ENCODE measurements at regions not wholly inside any gene's neighbourhood (a gene's known extent, or its start where the extent isn't known, plus 50 kb on each side); places are given as distances from the start of the nearest gene placed in this dataset.

DNA sequence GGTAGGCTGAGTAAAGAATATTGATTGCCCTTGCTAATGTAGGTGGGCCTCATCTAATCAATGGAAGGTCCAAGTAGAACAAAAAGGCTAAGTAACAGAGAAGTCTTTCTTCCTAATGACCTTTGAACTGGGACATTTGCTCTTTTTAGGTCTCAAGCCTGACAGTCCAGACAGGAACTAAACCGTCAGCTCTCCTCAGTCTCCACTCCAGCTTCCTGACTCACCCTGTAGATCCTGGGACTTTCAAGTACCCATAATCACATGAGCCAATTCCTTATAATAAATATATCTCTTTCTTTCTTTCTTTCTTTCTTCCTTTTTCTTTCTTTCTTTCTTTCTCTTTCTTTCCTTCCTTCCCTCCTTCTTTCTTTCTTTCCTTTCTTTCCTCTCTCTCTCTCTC, 479.5 kb upstream of the PAPPA start:
- DNase-seq (ENCODE audit: low read depth, low spot score): no peak
- CTCF ChIA-PET: interaction anchor here (2.7 to 4.1 kb wide), 2 partner anchors 77 to 80 kb away, joined by 9 to 31 read pairs; no protein-coding TSS in a partner anchor
- TF ChIP-seq, protein P1, sequence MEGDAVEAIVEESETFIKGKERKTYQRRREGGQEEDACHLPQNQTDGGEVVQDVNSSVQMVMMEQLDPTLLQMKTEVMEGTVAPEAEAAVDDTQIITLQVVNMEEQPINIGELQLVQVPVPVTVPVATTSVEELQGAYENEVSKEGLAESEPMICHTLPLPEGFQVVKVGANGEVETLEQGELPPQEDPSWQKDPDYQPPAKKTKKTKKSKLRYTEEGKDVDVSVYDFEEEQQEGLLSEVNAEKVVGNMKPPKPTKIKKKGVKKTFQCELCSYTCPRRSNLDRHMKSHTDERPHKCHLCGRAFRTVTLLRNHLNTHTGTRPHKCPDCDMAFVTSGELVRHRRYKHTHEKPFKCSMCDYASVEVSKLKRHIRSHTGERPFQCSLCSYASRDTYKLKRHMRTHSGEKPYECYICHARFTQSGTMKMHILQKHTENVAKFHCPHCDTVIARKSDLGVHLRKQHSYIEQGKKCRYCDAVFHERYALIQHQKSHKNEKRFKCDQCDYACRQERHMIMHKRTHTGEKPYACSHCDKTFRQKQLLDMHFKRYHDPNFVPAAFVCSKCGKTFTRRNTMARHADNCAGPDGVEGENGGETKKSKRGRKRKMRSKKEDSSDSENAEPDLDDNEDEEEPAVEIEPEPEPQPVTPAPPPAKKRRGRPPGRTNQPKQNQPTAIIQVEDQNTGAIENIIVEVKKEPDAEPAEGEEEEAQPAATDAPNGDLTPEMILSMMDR (IDR thresholded peaks at IDR 0.05; ENCODE audit: insufficient read depth, low read length, missing control alignments): no peak
- H3K4me3 ChIP-seq (ENCODE audit: low read depth, low read length): no peak overlapping the region
- POLR2A ChIA-PET: interaction anchor here (1.0 to 4.3 kb wide), 4 partner anchors 23 to 970 kb away, joined by 3 to 33 read pairs (median 17); partner anchors contain the start of gene PAPPA

DNA sequence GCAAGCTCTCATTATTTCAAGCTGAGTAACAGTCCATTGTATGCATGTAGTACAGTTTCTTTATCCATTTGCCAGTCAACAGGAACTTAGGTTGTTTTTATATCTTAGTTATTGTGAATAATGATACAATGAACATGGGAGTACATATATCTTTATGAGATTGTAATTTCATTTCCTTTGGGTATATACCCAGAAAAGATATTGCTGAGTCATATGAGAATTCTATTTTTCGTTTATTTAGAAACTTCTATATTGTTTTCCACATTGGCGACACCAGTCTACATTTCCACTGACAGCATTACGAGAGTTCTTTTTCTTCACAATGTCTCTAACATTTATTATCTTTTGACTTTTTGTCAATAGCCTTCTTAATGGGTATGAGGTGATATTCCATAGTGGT, 477.8 kb upstream of the PAPPA start:
- ChIA-PET POLR2A (no interaction called here), CTCF (interaction anchor here (1.1 kb wide), 1 partner anchor 970 kb away, joined by 4 read pairs; no protein-coding TSS in a partner anchor)
- no peak overlapping the region for H3K4me3 ChIP-seq (ENCODE audit: low read depth, low read length)
- TF ChIP-seq, protein P1 (IDR thresholded peaks at IDR 0.05; ENCODE audit: insufficient read depth, low read length, missing control alignments): no peak
- no peak for DNase-seq (ENCODE audit: low read depth, low spot score)

DNA sequence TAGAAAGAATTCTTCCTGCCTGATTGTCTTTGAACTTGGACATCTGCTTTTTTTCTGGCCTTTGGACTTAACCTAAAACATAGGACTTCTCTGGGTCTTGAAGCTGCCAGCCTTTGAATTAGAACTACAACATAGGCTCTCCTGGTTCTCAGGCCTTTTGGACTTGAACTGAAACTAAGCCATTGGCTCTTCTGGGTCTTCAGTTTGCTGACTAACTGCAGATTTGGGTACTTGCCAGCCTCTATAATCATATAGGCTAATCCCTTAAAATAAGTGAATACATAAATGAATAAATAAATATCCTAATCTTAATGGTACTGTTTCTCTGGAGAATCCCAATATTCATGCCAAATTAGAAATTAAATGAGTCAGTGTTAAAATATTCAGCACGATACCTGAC, 473.4 kb upstream of the PAPPA start:
- DNase-seq (ENCODE audit: low read depth, low spot score): no peak
- POLR2A ChIA-PET: no interaction called here
- TF ChIP-seq, protein P1 (IDR thresholded peaks at IDR 0.05; ENCODE audit: insufficient read depth, low read length, missing control alignments): no peak
- no peak overlapping the region for H3K4me3 ChIP-seq (ENCODE audit: low read depth, low read length)
- CTCF ChIA-PET: interaction anchor here (1.0 kb wide), 1 partner anchor 88 kb away, joined by 3 read pairs; no protein-coding TSS in a partner anchor

DNA sequence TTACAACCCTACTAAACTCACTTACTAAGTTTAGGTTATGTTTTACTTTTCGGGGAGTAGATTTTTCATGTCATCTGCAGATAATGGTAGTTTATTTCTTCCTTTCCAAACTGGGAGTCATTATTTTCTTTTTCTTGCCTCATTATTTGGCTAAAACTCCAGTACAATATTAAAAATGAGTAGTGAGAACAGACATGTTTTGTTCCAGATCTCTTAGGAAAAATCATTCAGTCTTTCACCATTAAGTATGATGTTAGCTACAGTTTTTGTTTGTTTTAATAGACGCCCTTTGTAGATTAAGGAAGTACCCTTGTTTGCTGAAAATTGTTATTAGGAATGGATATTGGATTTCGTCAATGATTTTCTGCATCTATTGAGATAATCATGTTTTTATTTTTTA, 472.0 kb upstream of the PAPPA start:
- ChIA-PET POLR2A (no interaction called here), CTCF (no interaction called here)
- TF ChIP-seq, protein P1 (IDR thresholded peaks at IDR 0.05; ENCODE audit: insufficient read depth, low read length, missing control alignments): no peak
- H3K4me3 ChIP-seq (ENCODE audit: low read depth, low read length): no peak overlapping the region
- no peak for DNase-seq (ENCODE audit: low read depth, low spot score)

DNA sequence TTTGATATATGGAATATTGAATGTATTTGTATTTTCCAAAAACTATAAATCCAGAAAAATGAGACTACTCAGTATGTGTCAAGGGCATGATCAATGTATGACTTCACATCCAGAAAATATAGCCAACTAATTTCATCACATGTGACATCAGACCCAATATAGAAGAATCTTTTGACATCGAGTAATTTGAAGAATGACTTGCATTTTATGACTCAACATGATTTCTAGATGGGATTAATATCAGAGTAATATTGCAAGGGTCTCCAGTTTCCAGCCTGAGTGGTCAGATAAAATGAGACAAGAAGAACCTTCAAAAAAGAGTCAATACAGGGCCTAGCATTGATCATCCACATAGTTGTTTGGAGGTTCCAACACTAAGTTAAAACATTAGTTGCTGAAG, 467.5 kb upstream of the PAPPA start:
- ChIA-PET POLR2A (no interaction called here), CTCF (no interaction called here)
- no peak for DNase-seq (ENCODE audit: low read depth, low spot score)
- TF ChIP-seq, protein P1 (IDR thresholded peaks at IDR 0.05; ENCODE audit: insufficient read depth, low read length, missing control alignments): no peak
- H3K4me3 ChIP-seq (ENCODE audit: low read depth, low read length): no peak overlapping the region

DNA sequence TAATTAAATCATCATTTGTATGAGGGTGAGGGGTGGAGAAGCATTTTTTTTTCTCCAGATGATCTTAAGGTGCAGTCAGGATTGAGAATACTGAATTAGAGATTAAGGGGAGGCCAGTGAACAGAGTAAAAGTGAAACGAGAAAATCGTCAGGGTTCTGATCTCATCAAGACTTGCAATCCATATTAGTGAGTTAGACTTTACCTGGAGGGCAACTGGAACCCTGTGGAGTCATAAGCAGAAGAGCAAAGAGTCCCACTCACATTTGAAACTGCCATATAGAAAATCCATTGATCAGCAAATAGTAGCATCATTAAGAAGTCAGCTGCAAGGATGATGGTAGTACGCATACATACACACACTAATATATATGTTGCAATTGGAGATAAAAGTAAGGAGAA, 466.2 kb upstream of the PAPPA start:
- ChIA-PET CTCF (no interaction called here), POLR2A (no interaction called here)

More for the DNA sequence above, 466.2 kb upstream of the PAPPA start:
- TF ChIP-seq, protein P1 (IDR thresholded peaks at IDR 0.05; ENCODE audit: insufficient read depth, low read length, missing control alignments): no peak
- no peak for DNase-seq (ENCODE audit: low read depth, low spot score)
- H3K4me3 ChIP-seq (ENCODE audit: low read depth, low read length): no peak overlapping the region
